ENCODE measurements at regions not wholly inside any gene's neighbourhood (a gene's known extent, or its start where the extent isn't known, plus 50 kb on each side); places are given as distances from the start of the nearest gene placed in this dataset.

- intact Hi-C loops (cut with micrococcal nuclease): no loop called here
- H2AFZ ChIP-seq (ENCODE audit: insufficient read depth, low read depth, low read length, poor library complexity, severe bottlenecking): no peak overlapping the region
- H3K27ac ChIP-seq (ENCODE audit: low read length in 2 of 2): no peak overlapping the region
- no peaks in the 10 kb centered on the region for H4K20me1 ChIP-seq (ENCODE audit: control insufficient read depth, insufficient read depth, low read length, poor library complexity, severe bottlenecking)
- DNase-seq: no peak
- ChIA-PET CTCF (no interaction called here), POLR2A (interaction anchor here (0.7 kb wide), 1 partner anchor 41 kb away, joined by 12 read pairs; no protein-coding TSS in a partner anchor)
- H3K9ac ChIP-seq (ENCODE audit: low read length): no peak overlapping the region
- no peak overlapping the region for H3K4me3 ChIP-seq (ENCODE audit: control extremely low read depth in 1 of 5, extremely low read depth in 1 of 5, insufficient read depth in 1 of 5, low read depth in 2 of 5, low read length in 4 of 5)
- H3K4me1 Mint-ChIP-seq: peaks cover 4% of the 10 kb centered on the region
- TF ChIP-seq CTCF (IDR thresholded peaks at IDR 0.05) (no peak), EZH2 (IDR thresholded peaks at IDR 0.05; ENCODE audit: borderline replicate concordance, insufficient read depth, low read depth, low read length, poor library complexity, severe bottlenecking) (no peak)
- H3K36me3 ChIP-seq (replicated peaks in 1 of 2; ENCODE audit: control extremely low read depth in 1 of 2, control insufficient read depth in 1 of 2, extremely low read depth in 1 of 2, insufficient read depth in 2 of 2, low read length in 1 of 2): no peaks in the 10 kb centered on the region
- H3K9me3 Mint-ChIP-seq (ENCODE audit: insufficient read depth): no peaks in the 10 kb centered on the region
- peaks cover 3 to 6% of the 10 kb centered on the region in 2 donors for H3K4me1 ChIP-seq (ENCODE audit: control insufficient read depth in 2 of 2, insufficient read depth in 2 of 2, low read length in 2 of 2)
- no peaks in the 10 kb centered on the region for H3K79me2 ChIP-seq (ENCODE audit: control insufficient read depth, insufficient read depth, low read length)
- no peak for ATAC-seq (ENCODE audit: low read depth)
- no peaks in the 10 kb centered on the region for H3K9me3 ChIP-seq (ENCODE audit: control extremely low read depth in 1 of 3, control insufficient read depth in 2 of 3, insufficient read depth in 1 of 3, low read length in 2 of 3)
- H3K27me3 ChIP-seq (replicated peaks in 1 of 4; ENCODE audit: control extremely low read depth in 1 of 4, control insufficient read depth in 3 of 4, insufficient read depth in 4 of 4, low read length in 3 of 4): no peaks in the 10 kb centered on the region
- H3K4me3 Mint-ChIP-seq: no peak overlapping the region
- H3K27ac Mint-ChIP-seq: no peak overlapping the region
- H3K27me3 Mint-ChIP-seq: no peaks in the 10 kb centered on the region
- WGBS (ENCODE audit: insufficient coverage): no CpG with 5 or more reads among the region's 1 CpG
- no peak overlapping the region for H3K4me2 ChIP-seq (replicated peaks; ENCODE audit: low read depth, low read length, poor library complexity, severe bottlenecking)
These were observed 257.2 kb upstream of the FOXN3 start for GRCh38 chr14:89674240-89674639.

- Mint-ChIP-seq H3K9me3 (ENCODE audit: insufficient read depth) (no peaks in the 10 kb centered on the region), H3K4me1 (peaks cover 10% of the 10 kb centered on the region), H3K27me3 (no peaks in the 10 kb centered on the region), H3K27ac (no peak overlapping the region), H3K4me3 (no peak overlapping the region)
- Histone ChIP-seq H4K20me1 (ENCODE audit: control insufficient read depth, insufficient read depth, low read length, poor library complexity, severe bottlenecking) (no peaks in the 10 kb centered on the region), H3K79me2 (ENCODE audit: control insufficient read depth, insufficient read depth, low read length) (no peaks in the 10 kb centered on the region), H3K9ac (ENCODE audit: low read length) (no peak overlapping the region), H3K9me3 (ENCODE audit: control extremely low read depth in 1 of 3, control insufficient read depth in 2 of 3, insufficient read depth in 1 of 3, low read length in 2 of 3) (no peaks in the 10 kb centered on the region), H3K4me1 (ENCODE audit: control insufficient read depth in 2 of 2, insufficient read depth in 2 of 2, low read length in 2 of 2) (peaks cover 8 to 9% of the 10 kb centered on the region in 2 donors), H2AFZ (ENCODE audit: insufficient read depth, low read depth, low read length, poor library complexity, severe bottlenecking) (no peak overlapping the region), H3K27me3 (replicated peaks in 1 of 4; ENCODE audit: control extremely low read depth in 1 of 4, control insufficient read depth in 3 of 4, insufficient read depth in 4 of 4, low read length in 3 of 4) (no peaks in the 10 kb centered on the region), H3K27ac (ENCODE audit: low read length in 2 of 2) (no peak overlapping the region), H3K4me2 (replicated peaks; ENCODE audit: low read depth, low read length, poor library complexity, severe bottlenecking) (no peak overlapping the region), H3K36me3 (replicated peaks in 1 of 2; ENCODE audit: control extremely low read depth in 1 of 2, control insufficient read depth in 1 of 2, extremely low read depth in 1 of 2, insufficient read depth in 2 of 2, low read length in 1 of 2) (no peaks in the 10 kb centered on the region), H3K4me3 (ENCODE audit: control extremely low read depth in 1 of 5, extremely low read depth in 1 of 5, insufficient read depth in 1 of 5, low read depth in 2 of 5, low read length in 4 of 5) (no peak overlapping the region)
- no peak for ATAC-seq (ENCODE audit: low read depth)
- intact Hi-C loops (cut with micrococcal nuclease): no loop called here
- CTCF ChIA-PET: no interaction called here
- POLR2A ChIA-PET: interaction anchor here (0.7 kb wide), 1 partner anchor 41 kb away, joined by 12 read pairs; no protein-coding TSS in a partner anchor
- no peak for TF ChIP-seq EZH2 (IDR thresholded peaks at IDR 0.05; ENCODE audit: borderline replicate concordance, insufficient read depth, low read depth, low read length, poor library complexity, severe bottlenecking)
- TF ChIP-seq CTCF (IDR thresholded peaks at IDR 0.05): no peak
- DNase-seq: no peak
- 92% methylated on average over 5 of the region's 6 CpGs for WGBS (ENCODE audit: insufficient coverage)
These were observed 256.6 kb upstream of the FOXN3 start for GRCh38 chr14:89673512-89674225.

All from B cell (primary cell).